Epithelial cell of esophagus (primary cell): ENCODE measurements at regions not wholly inside any gene's neighbourhood (a gene's known extent, or its start where the extent isn't known, plus 50 kb on each side); places are given as distances from the start of the nearest gene placed in this dataset.

ENCODE experiments used
- DNase-seq: peaks from one replicate; pipeline ENCODE4 v3.0.0; 2010; ENCODE audit warnings: low read depth
- H3K4me3 ChIP-seq: 2 replicates; pipeline ENCODE4 v1.5.1; 2011; ENCODE audit warnings: mild to moderate bottlenecking, low read length, control low read depth
- TF ChIP-seq, protein P1 (sequence below): IDR thresholded peaks from 2 replicates; pipeline ENCODE4 v1.5.1; 2011; ENCODE audit warnings: low read depth, mild to moderate bottlenecking, low read length, control low read depth, inconsistent platforms; ENCODE audit not compliant: insufficient read depth; ENCODE audit errors: missing control alignments

DNA sequence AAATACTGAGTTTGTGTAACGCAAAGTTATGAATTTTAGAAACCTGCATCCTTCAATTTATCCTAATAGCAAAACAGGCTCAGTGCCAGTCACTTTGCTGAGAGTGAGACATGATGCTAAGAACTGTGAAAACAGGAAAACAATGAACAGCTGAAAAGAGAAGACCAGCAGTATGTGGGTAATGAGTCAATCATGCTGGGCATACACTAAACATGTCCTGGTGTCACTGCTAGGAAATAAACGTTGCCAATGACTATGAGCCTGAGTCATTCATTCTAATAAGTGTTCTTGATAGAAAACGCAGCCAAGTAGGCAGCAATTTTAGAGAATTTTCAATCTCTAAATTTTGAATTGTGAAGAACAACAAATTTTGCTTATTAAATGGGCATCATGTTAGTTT, 237.3 kb downstream of the GALR1 start:
- peak; percentile 2 for DNase-seq

DNA sequence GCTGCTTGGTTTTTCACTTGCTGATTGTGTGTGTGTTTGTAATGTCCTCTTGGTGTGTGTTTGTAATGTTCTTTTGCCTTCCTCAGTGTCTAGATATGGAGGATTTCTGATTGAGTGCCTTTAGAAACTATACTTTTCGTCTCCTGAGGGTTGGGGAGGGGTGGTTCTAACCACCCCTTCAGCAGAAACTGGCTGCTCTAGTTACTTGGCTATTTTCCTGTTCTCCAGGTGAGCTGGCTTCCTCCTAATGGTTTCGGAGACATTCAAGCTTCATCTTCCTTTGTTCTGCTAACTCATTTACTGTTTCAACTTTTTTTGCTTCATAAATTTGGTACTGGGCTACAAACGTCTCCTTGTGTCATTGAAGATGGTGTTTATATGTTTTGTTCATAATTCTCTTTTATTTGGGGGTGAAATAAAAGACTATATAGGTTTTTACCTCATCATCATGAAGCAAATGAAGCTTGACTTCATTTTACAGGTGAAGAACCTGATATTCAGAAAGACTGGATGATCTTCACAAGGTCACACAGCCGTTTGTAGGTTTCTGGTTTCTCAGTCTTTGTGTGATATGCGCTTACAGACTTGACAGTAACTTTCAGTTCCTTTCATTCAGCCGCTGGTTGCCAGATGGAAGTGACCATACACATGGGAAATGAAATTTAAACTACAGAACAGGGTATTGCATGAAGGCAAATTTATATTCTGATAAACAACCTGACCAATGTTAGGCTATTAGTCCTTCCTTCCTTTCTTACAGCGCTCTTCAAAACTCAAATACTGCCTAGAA, 238.5 kb downstream of the GALR1 start:
- no peak overlapping the region for H3K4me3 ChIP-seq
- no peak for DNase-seq
- TF ChIP-seq, protein P1, sequence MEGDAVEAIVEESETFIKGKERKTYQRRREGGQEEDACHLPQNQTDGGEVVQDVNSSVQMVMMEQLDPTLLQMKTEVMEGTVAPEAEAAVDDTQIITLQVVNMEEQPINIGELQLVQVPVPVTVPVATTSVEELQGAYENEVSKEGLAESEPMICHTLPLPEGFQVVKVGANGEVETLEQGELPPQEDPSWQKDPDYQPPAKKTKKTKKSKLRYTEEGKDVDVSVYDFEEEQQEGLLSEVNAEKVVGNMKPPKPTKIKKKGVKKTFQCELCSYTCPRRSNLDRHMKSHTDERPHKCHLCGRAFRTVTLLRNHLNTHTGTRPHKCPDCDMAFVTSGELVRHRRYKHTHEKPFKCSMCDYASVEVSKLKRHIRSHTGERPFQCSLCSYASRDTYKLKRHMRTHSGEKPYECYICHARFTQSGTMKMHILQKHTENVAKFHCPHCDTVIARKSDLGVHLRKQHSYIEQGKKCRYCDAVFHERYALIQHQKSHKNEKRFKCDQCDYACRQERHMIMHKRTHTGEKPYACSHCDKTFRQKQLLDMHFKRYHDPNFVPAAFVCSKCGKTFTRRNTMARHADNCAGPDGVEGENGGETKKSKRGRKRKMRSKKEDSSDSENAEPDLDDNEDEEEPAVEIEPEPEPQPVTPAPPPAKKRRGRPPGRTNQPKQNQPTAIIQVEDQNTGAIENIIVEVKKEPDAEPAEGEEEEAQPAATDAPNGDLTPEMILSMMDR = no peak

More for the DNA sequence above, 237.3 kb downstream of the GALR1 start:
- no peak overlapping the region for H3K4me3 ChIP-seq
- TF ChIP-seq, protein P1 = no peak

DNA sequence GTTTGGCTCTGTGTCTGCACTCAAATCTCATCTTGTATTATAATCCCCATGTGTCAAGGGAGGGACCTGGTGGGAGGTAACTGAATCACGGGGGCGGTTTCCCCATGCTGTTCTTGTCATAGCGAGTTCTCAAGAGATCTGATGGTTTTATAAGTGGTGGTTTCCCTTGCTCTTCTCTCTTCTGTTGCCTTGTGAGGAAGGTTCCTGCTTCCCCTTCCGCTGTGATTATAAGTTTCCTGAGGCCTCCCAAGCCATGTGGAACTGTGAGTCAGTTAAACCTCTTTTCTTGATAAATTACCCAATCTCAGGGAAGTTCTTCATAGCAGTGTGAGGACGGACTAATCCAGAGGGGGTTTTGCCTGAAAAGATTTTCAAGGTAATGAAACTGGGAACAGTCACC, 245.4 kb downstream of the GALR1 start:
- DNase-seq = no peak
- H3K4me3 ChIP-seq = no peak overlapping the region
- TF ChIP-seq, protein P1 = no peak

DNA sequence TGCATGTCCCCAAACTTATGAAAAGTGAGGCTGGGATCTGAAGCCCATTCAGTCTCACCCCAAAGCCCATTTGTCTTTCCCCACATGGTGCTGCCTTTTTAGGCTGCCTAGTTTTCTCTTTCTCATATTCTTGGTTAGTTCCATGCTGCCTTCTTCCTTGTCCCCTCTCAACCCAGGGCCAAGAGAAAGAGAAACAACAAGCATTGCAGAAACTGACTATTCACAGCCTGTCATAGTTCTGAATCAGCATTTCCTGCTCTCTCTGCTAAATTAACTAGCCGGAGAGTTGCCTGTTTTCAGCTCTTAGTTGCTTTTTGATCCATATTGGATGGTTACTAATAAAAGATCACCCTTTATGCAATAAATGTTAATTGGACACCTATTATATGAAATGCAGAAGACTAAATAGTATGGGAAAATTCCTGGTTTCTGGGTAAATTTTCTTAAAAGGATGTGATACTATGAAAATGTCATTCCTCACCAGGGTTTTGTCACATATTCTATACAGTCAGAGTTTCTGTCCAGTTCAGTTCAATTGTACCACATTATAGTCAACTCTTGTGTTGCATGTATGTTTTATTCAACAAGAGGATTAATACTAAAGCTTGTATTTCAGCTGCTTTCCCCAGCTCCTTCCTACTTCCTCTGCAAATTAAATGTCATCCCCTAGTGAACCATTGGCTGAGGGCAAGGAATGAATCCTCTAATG, 246.5 kb downstream of the GALR1 start:
- no peak overlapping the region for H3K4me3 ChIP-seq
- TF ChIP-seq, protein P1 = no peak
- DNase-seq = no peak

DNA sequence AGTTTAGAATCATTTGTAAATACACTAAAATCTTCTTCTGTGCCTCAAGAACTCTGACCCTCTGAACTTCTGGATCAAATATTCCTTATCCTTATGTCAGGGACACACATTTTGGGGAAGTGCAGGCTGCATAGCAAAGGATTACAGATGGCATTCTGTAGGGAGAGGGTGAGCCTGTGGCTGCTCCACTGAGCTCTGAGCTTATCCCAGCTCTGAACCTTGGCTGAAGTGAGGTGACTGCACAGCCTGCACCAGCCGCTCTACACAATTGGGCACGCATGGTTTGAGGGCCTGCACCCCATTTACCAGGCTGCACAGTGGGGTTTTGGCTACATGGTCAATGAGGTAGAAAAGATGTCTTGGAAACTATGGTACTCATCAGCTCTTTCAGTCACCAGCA, 251.6 kb downstream of the GALR1 start:
- DNase-seq = no peak
- TF ChIP-seq, protein P1 = no peak
- H3K4me3 ChIP-seq = no peak overlapping the region

DNA sequence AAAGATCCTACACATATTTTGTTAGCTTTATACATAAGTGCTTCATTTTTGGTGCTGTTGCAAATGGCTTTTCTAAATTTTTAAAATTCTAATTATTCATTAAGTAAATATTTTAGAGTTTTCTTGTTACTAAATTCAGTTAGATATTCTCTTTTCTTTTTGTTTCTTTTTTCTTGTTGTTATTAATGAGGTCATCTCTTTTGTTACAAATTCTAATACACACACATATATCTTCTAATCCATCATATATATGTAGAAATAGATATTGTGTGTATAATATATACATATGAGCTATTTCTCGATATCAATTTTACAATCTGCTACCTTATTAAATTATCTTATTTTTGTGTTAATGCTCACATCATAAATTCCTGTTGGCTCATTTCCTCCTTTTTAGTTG, 255.9 kb downstream of the GALR1 start:
- TF ChIP-seq, protein P1 = no peak
- DNase-seq = no peak
- H3K4me3 ChIP-seq = no peak overlapping the region
